ENCODE measurements at regions not wholly inside any gene's neighbourhood (a gene's known extent, or its start where the extent isn't known, plus 50 kb on each side); places are given as distances from the start of the nearest gene placed in this dataset.
A peak's percentile ranks its signal among the peaks of the same experiment; 100 is the strongest.

GRCh38 chr4:123127218-123127617, 204.8 kb upstream of the NUDT6 start:
- no peak for TF ChIP-seq POLR2A (IDR thresholded peaks at IDR 0.05)
- TF ChIP-seq, protein P1, sequence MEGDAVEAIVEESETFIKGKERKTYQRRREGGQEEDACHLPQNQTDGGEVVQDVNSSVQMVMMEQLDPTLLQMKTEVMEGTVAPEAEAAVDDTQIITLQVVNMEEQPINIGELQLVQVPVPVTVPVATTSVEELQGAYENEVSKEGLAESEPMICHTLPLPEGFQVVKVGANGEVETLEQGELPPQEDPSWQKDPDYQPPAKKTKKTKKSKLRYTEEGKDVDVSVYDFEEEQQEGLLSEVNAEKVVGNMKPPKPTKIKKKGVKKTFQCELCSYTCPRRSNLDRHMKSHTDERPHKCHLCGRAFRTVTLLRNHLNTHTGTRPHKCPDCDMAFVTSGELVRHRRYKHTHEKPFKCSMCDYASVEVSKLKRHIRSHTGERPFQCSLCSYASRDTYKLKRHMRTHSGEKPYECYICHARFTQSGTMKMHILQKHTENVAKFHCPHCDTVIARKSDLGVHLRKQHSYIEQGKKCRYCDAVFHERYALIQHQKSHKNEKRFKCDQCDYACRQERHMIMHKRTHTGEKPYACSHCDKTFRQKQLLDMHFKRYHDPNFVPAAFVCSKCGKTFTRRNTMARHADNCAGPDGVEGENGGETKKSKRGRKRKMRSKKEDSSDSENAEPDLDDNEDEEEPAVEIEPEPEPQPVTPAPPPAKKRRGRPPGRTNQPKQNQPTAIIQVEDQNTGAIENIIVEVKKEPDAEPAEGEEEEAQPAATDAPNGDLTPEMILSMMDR (IDR thresholded peaks at IDR 0.05): peak in 4 of 6 experiments; percentile 24 to 49 (median 32)

Measured in adrenal gland (tissue), 5 donors.